Prostate gland (tissue), 2 donors: ENCODE measurements at regions not wholly inside any gene's neighbourhood (a gene's known extent, or its start where the extent isn't known, plus 50 kb on each side); places are given as distances from the start of the nearest gene placed in this dataset.

Source experiments
- CTCF ChIP-seq, 4 experiments: fragments of 200-600 bp in 2 of 4; fragments of 450-650 bp in 2 of 4; sonication (generic) in 2 of 4; IDR thresholded peaks; 1 replicate in 3 of 4; 2 replicates in 1 of 4; pipeline ENCODE4 v1.5.1; 2016 to 2019; ENCODE audit warnings: antibody characterized with exemption in 4 of 4, mild to moderate bottlenecking in 2 of 4, moderate library complexity in 2 of 4
- POLR2A ChIP-seq: fragments of 450-650 bp; IDR thresholded peaks from one replicate; pipeline ENCODE4 v1.6.1; 2016; ENCODE audit warnings: antibody characterized with exemption, mild to moderate bottlenecking
- POLR2AphosphoS5 ChIP-seq: sonication (generic); formaldehyde crosslinking; IDR thresholded peaks from one replicate; pipeline ENCODE4 v1.6.1; 2017; ENCODE audit warnings: antibody characterized with exemption

GRCh38 chr11:87573708-87574107 lies 536.0 kb downstream of the TMEM135 start:
- TF ChIP-seq POLR2A (no peak), CTCF (IDR thresholded peaks at IDR 0.05) (no peak), POLR2AphosphoS5 (no peak)
